ENCODE measurements at regions not wholly inside any gene's neighbourhood (a gene's known extent, or its start where the extent isn't known, plus 50 kb on each side); places are given as distances from the start of the nearest gene placed in this dataset.

DNA sequence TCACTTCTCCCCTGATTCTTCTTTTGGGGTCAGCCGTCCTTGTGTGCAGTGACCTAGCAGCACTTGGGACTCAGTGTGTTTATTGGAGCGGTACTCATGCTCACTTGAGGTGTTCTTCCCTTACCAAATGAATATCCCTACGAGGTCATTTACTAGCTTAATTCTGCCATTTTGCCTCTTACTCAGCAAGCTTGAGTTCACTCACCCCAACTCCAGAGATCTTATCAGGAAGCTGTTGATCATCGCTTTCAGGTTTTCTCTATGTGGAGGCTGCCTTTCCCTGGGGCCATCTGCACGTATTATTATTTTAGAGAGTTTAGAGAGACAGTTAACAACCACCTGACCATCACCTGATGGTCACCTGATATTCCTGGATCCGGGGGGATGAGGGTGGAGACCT is 1466.0 kb upstream of the GOT2 start:
- TF ChIP-seq POLR2A (IDR thresholded peaks at IDR 0.05): no peak
- TF ChIP-seq, protein P1, sequence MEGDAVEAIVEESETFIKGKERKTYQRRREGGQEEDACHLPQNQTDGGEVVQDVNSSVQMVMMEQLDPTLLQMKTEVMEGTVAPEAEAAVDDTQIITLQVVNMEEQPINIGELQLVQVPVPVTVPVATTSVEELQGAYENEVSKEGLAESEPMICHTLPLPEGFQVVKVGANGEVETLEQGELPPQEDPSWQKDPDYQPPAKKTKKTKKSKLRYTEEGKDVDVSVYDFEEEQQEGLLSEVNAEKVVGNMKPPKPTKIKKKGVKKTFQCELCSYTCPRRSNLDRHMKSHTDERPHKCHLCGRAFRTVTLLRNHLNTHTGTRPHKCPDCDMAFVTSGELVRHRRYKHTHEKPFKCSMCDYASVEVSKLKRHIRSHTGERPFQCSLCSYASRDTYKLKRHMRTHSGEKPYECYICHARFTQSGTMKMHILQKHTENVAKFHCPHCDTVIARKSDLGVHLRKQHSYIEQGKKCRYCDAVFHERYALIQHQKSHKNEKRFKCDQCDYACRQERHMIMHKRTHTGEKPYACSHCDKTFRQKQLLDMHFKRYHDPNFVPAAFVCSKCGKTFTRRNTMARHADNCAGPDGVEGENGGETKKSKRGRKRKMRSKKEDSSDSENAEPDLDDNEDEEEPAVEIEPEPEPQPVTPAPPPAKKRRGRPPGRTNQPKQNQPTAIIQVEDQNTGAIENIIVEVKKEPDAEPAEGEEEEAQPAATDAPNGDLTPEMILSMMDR (IDR thresholded peaks at IDR 0.05 in 4 of 5, conservative IDR thresholded peaks at IDR 0.05 in 1 of 5): no peak
- no peaks in the 10 kb centered on the region for H3K4me1 ChIP-seq
- intact Hi-C loops (cut with DNase I; ENCODE audit: low total_unique reads): no loop called here

DNA sequence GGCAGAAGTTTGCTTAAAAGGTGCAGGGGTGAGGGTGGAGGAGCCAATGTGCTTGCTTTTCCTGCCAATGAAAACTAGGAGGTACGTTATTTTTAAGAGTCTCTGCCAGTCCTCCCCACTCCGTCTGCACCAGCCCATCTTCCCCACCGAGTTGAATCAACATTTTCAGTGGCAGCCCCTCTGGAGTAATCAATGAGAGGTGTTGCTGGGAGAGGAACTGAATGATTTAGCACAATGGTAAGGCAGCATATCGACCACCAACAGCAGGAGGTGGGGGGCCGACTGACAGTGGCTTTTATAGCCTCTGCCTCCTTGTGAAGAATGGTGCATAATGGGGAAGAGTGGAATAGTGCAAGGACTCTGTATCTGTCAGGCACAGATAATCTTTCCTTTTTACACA is 1465.0 kb upstream of the GOT2 start:
- ATAC-seq (no peak), DNase-seq (no peak)
- in situ Hi-C loops (cut with MboI; ENCODE audit: low sequenced_read_pairs in 4 of 4) (no loop called here), intact Hi-C loops (cut with DNase I; ENCODE audit: low total_unique reads) (no loop called here)
- no peak for TF ChIP-seq POLR2A (IDR thresholded peaks at IDR 0.05)
- TF ChIP-seq, protein P1 (IDR thresholded peaks at IDR 0.05 in 4 of 5, conservative IDR thresholded peaks at IDR 0.05 in 1 of 5): no peak
- H3K9me3 ChIP-seq: no peaks in the 10 kb centered on the region
- H3K27me3 ChIP-seq: no peaks in the 10 kb centered on the region
- no peak overlapping the region for H3K4me3 ChIP-seq
- no peaks in the 10 kb centered on the region for H3K36me3 ChIP-seq
- H3K4me1 ChIP-seq: no peaks in the 10 kb centered on the region
- H3K27ac ChIP-seq: no peak overlapping the region

More for the DNA sequence above, 1466.0 kb upstream of the GOT2 start:
- no peak overlapping the region for H3K4me3 ChIP-seq
- no peaks in the 10 kb centered on the region for H3K36me3 ChIP-seq
- DNase-seq: no peak
- H3K27ac ChIP-seq: no peak overlapping the region
- no peaks in the 10 kb centered on the region for H3K9me3 ChIP-seq
- no peaks in the 10 kb centered on the region for H3K27me3 ChIP-seq
- in situ Hi-C loops (cut with MboI; ENCODE audit: low sequenced_read_pairs in 4 of 4): no loop called here
- no peak for ATAC-seq

DNA sequence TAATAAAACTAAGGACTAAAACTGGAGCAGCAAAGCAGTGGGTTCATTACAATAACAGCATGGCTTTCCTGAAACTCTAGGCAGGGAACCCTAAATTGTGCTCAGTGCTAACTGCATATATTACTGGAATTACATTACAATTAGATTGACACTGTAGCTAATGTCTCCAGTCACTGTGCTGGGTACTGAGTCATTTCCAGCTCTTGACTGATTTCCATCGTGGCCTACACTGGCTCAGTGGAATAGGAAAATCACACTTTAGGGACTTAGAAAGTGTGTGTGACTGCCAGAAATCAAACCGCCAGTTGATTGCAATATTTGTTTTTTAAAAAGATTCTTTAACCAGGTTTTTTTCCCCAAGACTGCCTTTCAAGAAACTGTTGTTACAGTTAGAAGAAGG is 1447.4 kb upstream of the GOT2 start:
- intact Hi-C loops (cut with DNase I; ENCODE audit: low total_unique reads) (no loop called here), in situ Hi-C loops (cut with MboI; ENCODE audit: low sequenced_read_pairs in 4 of 4) (no loop called here)
- Histone ChIP-seq H3K36me3 (no peaks in the 10 kb centered on the region), H3K27ac (no peak overlapping the region), H3K4me3 (no peak overlapping the region), H3K4me1 (no peaks in the 10 kb centered on the region), H3K27me3 (no peaks in the 10 kb centered on the region), H3K9me3 (no peaks in the 10 kb centered on the region)
- DNase-seq (no peak), ATAC-seq (no peak)
- TF ChIP-seq, protein P1 (IDR thresholded peaks at IDR 0.05 in 4 of 5, conservative IDR thresholded peaks at IDR 0.05 in 1 of 5): no peak
- TF ChIP-seq POLR2A (IDR thresholded peaks at IDR 0.05): no peak

DNA sequence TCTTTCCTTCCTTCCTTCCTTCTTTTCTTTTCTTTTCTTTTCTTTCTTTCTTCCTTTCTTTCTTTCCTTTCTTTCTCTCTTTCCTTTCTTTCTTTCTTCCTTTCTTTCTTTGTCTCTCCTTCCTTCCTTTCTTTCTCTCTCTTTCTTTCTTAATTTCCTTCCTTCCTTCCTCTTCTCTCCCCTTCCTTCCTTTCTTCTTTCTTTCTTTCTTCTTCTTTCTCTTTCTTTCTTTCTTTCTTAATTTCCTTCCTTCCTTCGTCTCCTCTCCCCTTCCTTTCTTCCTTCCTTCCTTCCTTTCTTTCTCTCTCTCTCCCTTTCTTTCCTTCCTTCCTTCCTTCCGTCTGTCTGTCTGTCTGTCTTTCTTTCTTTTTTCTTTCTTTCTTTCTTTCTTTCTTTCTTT is 1446.5 kb upstream of the GOT2 start:
- DNase-seq (no peak), ATAC-seq (no peak)
- Histone ChIP-seq H3K4me3 (no peak overlapping the region), H3K27ac (no peak overlapping the region), H3K4me1 (no peaks in the 10 kb centered on the region), H3K9me3 (no peaks in the 10 kb centered on the region), H3K27me3 (no peaks in the 10 kb centered on the region), H3K36me3 (no peaks in the 10 kb centered on the region)
- intact Hi-C loops (cut with DNase I; ENCODE audit: low total_unique reads): no loop called here
- in situ Hi-C loops (cut with MboI; ENCODE audit: low sequenced_read_pairs in 4 of 4): no loop called here
- TF ChIP-seq, protein P1 (IDR thresholded peaks at IDR 0.05 in 4 of 5, conservative IDR thresholded peaks at IDR 0.05 in 1 of 5): no peak
- TF ChIP-seq POLR2A (IDR thresholded peaks at IDR 0.05): no peak

DNA sequence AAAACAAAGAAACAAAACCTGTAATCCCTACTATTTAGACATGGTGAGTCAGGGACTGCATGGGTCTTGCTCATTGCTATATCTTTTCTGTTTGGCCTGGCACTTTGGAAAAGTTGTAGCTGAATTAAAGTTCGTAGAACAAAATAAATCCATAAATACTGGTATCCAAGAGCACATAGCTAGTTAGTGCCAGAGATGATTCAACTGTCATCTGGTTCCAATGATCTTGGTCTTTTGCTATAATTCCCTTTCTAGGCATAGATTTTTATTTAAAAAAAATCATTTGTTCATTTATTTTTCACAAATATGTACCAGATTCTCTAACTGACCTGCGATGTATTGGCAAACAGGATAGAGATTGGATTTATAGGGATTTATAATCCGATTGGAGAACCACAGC is 1436.1 kb upstream of the GOT2 start:
- Histone ChIP-seq H3K4me3 (no peak overlapping the region), H3K4me1 (no peaks in the 10 kb centered on the region), H3K27ac (no peak overlapping the region), H3K36me3 (no peaks in the 10 kb centered on the region), H3K9me3 (no peaks in the 10 kb centered on the region), H3K27me3 (no peaks in the 10 kb centered on the region)
- DNase-seq: no peak
- TF ChIP-seq, protein P1 (IDR thresholded peaks at IDR 0.05 in 4 of 5, conservative IDR thresholded peaks at IDR 0.05 in 1 of 5): no peak
- TF ChIP-seq POLR2A (IDR thresholded peaks at IDR 0.05): no peak
- in situ Hi-C loops (cut with MboI; ENCODE audit: low sequenced_read_pairs in 4 of 4): no loop called here
- intact Hi-C loops (cut with DNase I; ENCODE audit: low total_unique reads): no loop called here
- ATAC-seq: no peak
